ENCODE measurements at regions not wholly inside any gene's neighbourhood (a gene's known extent, or its start where the extent isn't known, plus 50 kb on each side); places are given as distances from the start of the nearest gene placed in this dataset.

DNA sequence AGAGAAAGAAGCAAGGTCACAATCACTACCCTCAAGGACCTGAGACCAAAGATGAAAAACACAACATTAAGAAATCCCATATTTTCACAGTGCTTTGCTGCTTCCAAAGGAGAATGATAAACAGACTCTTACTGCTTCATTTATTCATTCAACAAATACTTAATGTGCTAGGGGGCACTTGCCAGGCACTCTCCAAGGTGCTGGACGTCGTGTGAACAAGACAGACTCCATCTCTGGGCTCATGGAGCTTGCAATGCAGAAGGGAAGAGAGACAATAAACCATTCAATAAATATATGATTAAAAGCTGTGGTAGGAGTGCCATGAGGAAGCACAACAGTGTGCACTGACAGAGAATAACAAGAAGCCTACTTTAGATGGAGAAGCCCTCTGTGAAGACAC, 327.7 kb downstream of the CDK5RAP2 start:
- TF ChIP-seq, protein P1, sequence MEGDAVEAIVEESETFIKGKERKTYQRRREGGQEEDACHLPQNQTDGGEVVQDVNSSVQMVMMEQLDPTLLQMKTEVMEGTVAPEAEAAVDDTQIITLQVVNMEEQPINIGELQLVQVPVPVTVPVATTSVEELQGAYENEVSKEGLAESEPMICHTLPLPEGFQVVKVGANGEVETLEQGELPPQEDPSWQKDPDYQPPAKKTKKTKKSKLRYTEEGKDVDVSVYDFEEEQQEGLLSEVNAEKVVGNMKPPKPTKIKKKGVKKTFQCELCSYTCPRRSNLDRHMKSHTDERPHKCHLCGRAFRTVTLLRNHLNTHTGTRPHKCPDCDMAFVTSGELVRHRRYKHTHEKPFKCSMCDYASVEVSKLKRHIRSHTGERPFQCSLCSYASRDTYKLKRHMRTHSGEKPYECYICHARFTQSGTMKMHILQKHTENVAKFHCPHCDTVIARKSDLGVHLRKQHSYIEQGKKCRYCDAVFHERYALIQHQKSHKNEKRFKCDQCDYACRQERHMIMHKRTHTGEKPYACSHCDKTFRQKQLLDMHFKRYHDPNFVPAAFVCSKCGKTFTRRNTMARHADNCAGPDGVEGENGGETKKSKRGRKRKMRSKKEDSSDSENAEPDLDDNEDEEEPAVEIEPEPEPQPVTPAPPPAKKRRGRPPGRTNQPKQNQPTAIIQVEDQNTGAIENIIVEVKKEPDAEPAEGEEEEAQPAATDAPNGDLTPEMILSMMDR (IDR thresholded peaks at IDR 0.05): no peak
- TF ChIP-seq POLR2A (IDR thresholded peaks at IDR 0.05): no peak
- TF ChIP-seq POLR2AphosphoS5 (IDR thresholded peaks at IDR 0.05): no peak
